ENCODE measurements at regions not wholly inside any gene's neighbourhood (a gene's known extent, or its start where the extent isn't known, plus 50 kb on each side); places are given as distances from the start of the nearest gene placed in this dataset.

DNA sequence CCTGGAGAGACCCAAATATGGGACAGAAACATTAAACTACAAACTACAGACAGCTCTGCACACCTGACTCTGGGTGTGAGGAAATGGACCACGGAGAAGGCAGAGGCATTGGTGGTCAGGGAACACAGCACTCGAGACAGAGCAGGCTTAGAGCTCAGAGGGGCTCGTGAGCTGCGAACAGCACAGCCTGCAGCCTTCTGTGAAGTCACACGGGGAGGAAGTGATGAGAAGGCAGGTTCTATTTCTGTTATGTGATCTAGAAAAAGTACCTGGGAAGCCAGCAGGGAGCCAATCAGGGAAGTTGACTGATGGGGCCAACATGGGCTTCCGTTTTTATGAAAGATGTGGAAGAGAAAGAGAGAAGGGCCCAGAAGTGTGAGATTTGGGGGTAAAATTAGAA lies 88.9 kb upstream of the SNAP25 start:
- CTCF ChIA-PET: no interaction called here
- POLR2A ChIA-PET: no interaction called here
- Histone ChIP-seq H3K27ac (ENCODE audit: low read depth, low read length) (no peak overlapping the region), H3K4me3 (ENCODE audit: low read depth, low read length) (no peak overlapping the region), H3K27me3 (ENCODE audit: control insufficient read depth, insufficient read depth, low read length) (no peaks in the 10 kb centered on the region), H3K9me3 (ENCODE audit: control insufficient read depth, insufficient read depth, low read length) (no peaks in the 10 kb centered on the region)
- TF ChIP-seq, protein P1, sequence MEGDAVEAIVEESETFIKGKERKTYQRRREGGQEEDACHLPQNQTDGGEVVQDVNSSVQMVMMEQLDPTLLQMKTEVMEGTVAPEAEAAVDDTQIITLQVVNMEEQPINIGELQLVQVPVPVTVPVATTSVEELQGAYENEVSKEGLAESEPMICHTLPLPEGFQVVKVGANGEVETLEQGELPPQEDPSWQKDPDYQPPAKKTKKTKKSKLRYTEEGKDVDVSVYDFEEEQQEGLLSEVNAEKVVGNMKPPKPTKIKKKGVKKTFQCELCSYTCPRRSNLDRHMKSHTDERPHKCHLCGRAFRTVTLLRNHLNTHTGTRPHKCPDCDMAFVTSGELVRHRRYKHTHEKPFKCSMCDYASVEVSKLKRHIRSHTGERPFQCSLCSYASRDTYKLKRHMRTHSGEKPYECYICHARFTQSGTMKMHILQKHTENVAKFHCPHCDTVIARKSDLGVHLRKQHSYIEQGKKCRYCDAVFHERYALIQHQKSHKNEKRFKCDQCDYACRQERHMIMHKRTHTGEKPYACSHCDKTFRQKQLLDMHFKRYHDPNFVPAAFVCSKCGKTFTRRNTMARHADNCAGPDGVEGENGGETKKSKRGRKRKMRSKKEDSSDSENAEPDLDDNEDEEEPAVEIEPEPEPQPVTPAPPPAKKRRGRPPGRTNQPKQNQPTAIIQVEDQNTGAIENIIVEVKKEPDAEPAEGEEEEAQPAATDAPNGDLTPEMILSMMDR (IDR thresholded peaks at IDR 0.05; ENCODE audit: low read depth, low read length): no peak
- DNase-seq (ENCODE audit: low read depth, low spot score): no peak

DNA sequence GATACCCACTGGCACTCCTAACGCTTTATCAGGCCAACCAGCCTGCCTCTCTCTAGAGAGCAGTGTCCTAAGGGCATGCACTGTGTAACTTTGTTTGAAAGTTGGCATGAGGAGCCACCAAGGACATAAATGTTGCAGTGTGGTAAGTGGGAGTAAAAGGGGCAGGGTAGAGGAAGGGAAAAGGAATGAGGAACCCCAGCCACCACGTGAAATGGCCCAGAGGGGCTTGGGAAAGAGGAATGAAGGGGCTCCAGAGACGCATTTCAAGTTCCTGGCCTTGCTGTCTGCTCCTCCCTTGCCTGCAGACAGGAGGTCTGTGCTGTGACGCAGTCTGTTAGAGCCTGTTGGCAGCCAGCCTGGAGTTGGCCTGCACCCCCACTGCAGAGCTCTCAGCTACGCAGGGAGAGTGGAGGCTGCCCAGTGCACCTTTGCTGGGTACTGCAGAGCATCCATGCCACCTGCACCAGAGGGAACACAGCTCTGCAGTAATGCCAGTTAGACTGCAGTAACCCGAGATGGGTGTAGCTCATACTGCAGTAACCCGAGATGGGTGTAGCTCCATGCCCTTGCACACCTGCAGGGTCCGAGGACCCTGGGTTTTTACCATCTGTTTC lies 86.8 kb upstream of the SNAP25 start:
- H3K4me3 ChIP-seq (ENCODE audit: low read depth, low read length): no peak overlapping the region
- H3K9me3 ChIP-seq (ENCODE audit: control insufficient read depth, insufficient read depth, low read length): no peaks in the 10 kb centered on the region
- peak; percentile 44 for DNase-seq (ENCODE audit: low read depth, low spot score)
- no peak overlapping the region for H3K27ac ChIP-seq (ENCODE audit: low read depth, low read length)
- TF ChIP-seq, protein P1 (IDR thresholded peaks at IDR 0.05; ENCODE audit: low read depth, low read length): peak; percentile 14; the same call in 1 of the 2 replicates
- POLR2A ChIA-PET: no interaction called here
- no peaks in the 10 kb centered on the region for H3K27me3 ChIP-seq (ENCODE audit: control insufficient read depth, insufficient read depth, low read length)
- CTCF ChIA-PET: interaction anchor here (1.1 kb wide), 1 partner anchor 42 kb away, joined by 4 read pairs; no protein-coding TSS in a partner anchor

DNA sequence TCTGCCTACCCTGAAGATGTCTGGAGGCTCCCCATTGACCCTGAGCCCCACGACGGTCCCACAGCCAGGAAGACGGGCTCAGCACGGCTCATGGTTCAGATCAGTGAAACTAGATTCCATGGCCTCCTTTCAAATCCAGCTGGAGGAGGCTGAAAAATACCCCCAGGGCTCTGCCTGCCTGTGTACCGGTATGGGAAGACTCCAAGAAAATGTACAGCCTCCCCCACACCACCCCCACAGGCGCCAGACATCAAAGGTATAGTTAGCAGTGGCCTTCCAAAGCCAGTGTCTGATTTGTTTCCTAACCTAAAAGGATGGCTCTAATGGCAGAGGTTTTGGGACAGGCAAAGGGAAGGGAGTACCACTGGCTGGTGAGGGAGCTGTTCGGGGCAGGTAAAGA lies 86.2 kb upstream of the SNAP25 start:
- H3K27me3 ChIP-seq (ENCODE audit: control insufficient read depth, insufficient read depth, low read length): peaks cover 5% of the 10 kb centered on the region
- no peak overlapping the region for H3K4me3 ChIP-seq (ENCODE audit: low read depth, low read length)
- TF ChIP-seq, protein P1 (IDR thresholded peaks at IDR 0.05; ENCODE audit: low read depth, low read length): no peak
- H3K9me3 ChIP-seq (ENCODE audit: control insufficient read depth, insufficient read depth, low read length): no peaks in the 10 kb centered on the region
- DNase-seq (ENCODE audit: low read depth, low spot score): no peak
- POLR2A ChIA-PET: no interaction called here
- CTCF ChIA-PET: interaction anchor here (1.1 kb wide), 1 partner anchor 43 kb away, joined by 4 read pairs; no protein-coding TSS in a partner anchor
- H3K27ac ChIP-seq (ENCODE audit: low read depth, low read length): no peak overlapping the region

DNA sequence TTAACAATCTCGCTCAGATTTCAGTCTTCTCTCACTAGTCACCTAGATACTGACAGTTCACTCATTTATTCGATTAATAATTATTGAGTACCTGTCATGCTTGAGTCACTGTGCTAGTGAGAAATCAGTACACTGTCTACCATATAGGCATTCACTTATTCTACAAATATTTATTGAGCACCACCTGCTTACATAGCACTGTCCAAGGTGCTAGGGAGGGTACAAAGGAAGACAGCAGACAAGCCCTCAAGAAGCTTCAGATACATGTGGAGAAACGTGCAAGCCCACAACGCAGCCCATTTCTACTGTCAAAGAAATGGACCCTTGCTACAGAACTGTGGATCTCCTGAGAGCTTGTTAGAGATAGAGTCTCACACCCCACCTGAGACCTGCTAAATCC lies 85.1 kb upstream of the SNAP25 start:
- Histone ChIP-seq H3K4me3 (ENCODE audit: low read depth, low read length) (no peak overlapping the region), H3K27me3 (ENCODE audit: control insufficient read depth, insufficient read depth, low read length) (peaks cover 8% of the 10 kb centered on the region), H3K9me3 (ENCODE audit: control insufficient read depth, insufficient read depth, low read length) (no peaks in the 10 kb centered on the region), H3K27ac (ENCODE audit: low read depth, low read length) (no peak overlapping the region)
- ChIA-PET POLR2A (no interaction called here), CTCF (no interaction called here)
- no peak for DNase-seq (ENCODE audit: low read depth, low spot score)
- TF ChIP-seq, protein P1 (IDR thresholded peaks at IDR 0.05; ENCODE audit: low read depth, low read length): no peak

DNA sequence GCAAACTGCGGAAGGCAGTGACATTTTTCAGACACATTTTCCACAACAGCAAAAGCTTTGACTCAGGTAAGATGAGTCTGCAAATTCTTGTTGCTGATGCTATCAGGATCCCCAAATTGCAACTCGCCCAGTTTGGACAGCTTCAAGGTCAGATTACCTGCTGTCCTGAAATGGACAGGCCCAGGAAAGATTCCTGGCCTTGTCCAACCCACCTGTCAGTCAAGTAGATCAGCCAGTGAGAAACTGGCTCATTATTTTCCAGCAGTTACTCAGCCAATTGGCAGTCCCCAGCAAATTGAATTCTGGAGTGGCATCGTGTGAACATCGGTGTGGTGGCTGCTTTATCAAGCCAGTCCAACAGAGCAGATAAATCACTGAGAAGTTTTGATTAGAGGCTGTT lies 84.5 kb upstream of the SNAP25 start:
- no peak for DNase-seq (ENCODE audit: low read depth, low spot score)
- TF ChIP-seq, protein P1 (IDR thresholded peaks at IDR 0.05; ENCODE audit: low read depth, low read length): no peak
- no peaks in the 10 kb centered on the region for H3K9me3 ChIP-seq (ENCODE audit: control insufficient read depth, insufficient read depth, low read length)
- H3K27me3 ChIP-seq (ENCODE audit: control insufficient read depth, insufficient read depth, low read length): peaks cover 8% of the 10 kb centered on the region
- no peak overlapping the region for H3K4me3 ChIP-seq (ENCODE audit: low read depth, low read length)
- POLR2A ChIA-PET: no interaction called here
- no peak overlapping the region for H3K27ac ChIP-seq (ENCODE audit: low read depth, low read length)
- CTCF ChIA-PET: no interaction called here
